Endothelial cell of umbilical vein (primary cell): ENCODE measurements at regions not wholly inside any gene's neighbourhood (a gene's known extent, or its start where the extent isn't known, plus 50 kb on each side); places are given as distances from the start of the nearest gene placed in this dataset.
"Not testable (repeated sequence)": the region's sequence is repeated elsewhere in the genome, so short reads cannot be mapped to it uniquely, and the experiment has no call there.

Source experiments
- BruUV-seq: library from RNA; stranded (reverse); fragments of 400-500 nt; replicated peaks from 2 replicates; lab custom pipeline; 2021; lab: Mats Ljungman, UMichigan
- CTCF ChIA-PET: fragments of 300-600, 350-600 bp; sonication (Branson Sonifier 250); formaldehyde crosslinking; loops from one replicate; lab custom pipeline; 2021; ENCODE audit warnings: antibody characterized with exemption, inconsistent platforms; lab: Charles Lee
- POLR2A ChIA-PET: fragments of 300-600, 350-600 bp; sonication (Branson Sonifier 250); formaldehyde crosslinking; loops from one replicate; lab custom pipeline; 2021; ENCODE audit warnings: antibody characterized with exemption, inconsistent platforms; lab: Charles Lee
- DNase-seq: peaks from one replicate; pipeline ENCODE4 v3.0.0-alpha.2; 2011; ENCODE audit warnings: low read depth, low spot score
- FAIRE-seq: peaks from 2 replicates; lab custom pipeline; 2011; peaks lifted over from hg19 to GRCh38; lab: Jason Lieb, UNC
- H2AFZ ChIP-seq: 2 replicates; pipeline ENCODE4 v1.6.0; 2012; ENCODE audit warnings: low read depth, low read length, control low read depth, inconsistent platforms
- H3K27ac ChIP-seq: 2 replicates; pipeline ENCODE4 v1.5.1; 2011; ENCODE audit warnings: low read depth, mild to moderate bottlenecking, control low read depth, low read length, moderate library complexity; ENCODE audit not compliant: insufficient read depth
- H3K27me3 ChIP-seq, 2 experiments: 2 replicates each; pipeline versions ENCODE4 v1.6.0 to v1.6.1; 2011; ENCODE audit warnings: low read length in 2 of 2, mixed read lengths in 1 of 2; ENCODE audit not compliant: control insufficient read depth in 2 of 2, insufficient read depth in 2 of 2
- H3K36me3 ChIP-seq, 2 experiments: 2 replicates in 1 of 2; 3 replicates in 1 of 2; pipeline ENCODE4 v1.5.1; 2011; ENCODE audit warnings: low read length in 2 of 2, mild to moderate bottlenecking in 1 of 2, moderate library complexity in 1 of 2; ENCODE audit not compliant: control insufficient read depth in 2 of 2, insufficient read depth in 2 of 2; ENCODE audit errors: extremely low read depth in 1 of 2
- H3K4me1 ChIP-seq: 3 replicates; pipeline ENCODE4 v1.5.1; 2011; ENCODE audit warnings: mild to moderate bottlenecking, low read length; ENCODE audit not compliant: control insufficient read depth, insufficient read depth; ENCODE audit errors: extremely low read depth
- H3K4me2 ChIP-seq: 2 replicates; pipeline ENCODE4 v1.6.1; 2011; ENCODE audit warnings: low read length, control low read depth, mixed read lengths; ENCODE audit not compliant: insufficient read depth
- H3K4me3 ChIP-seq, 3 experiments: fragments of 200-600 bp in 1 of 3; sonication (generic), shearing (Covaris generic) in 1 of 3; replicated peaks in 1 of 3; 2 replicates each; pipeline ENCODE4 v1.5.1; 2011 to 2016; ENCODE audit warnings: control low read depth in 3 of 3, low read length in 3 of 3, mild to moderate bottlenecking in 2 of 3, inconsistent platforms in 1 of 3, low read depth in 1 of 3, moderate library complexity in 1 of 3; ENCODE audit not compliant: insufficient read depth in 1 of 3
- H3K79me2 ChIP-seq: 2 replicates; pipeline ENCODE4 v1.6.0; 2012; ENCODE audit warnings: low read length, inconsistent platforms; ENCODE audit not compliant: control insufficient read depth, insufficient read depth
- H3K9ac ChIP-seq: replicated peaks from 2 replicates; pipeline ENCODE3; 2011; ENCODE audit warnings: low read length, control low read depth; ENCODE audit not compliant: insufficient read depth; ENCODE audit errors: extremely low read depth
- H3K9me1 ChIP-seq: replicated peaks from 3 replicates; pipeline ENCODE4 v1.6.0; 2011; ENCODE audit warnings: mild to moderate bottlenecking, low read length; ENCODE audit not compliant: control insufficient read depth, insufficient read depth; ENCODE audit errors: extremely low read depth
- H3K9me3 ChIP-seq: replicated peaks from 2 replicates; pipeline ENCODE4 v1.5.1; 2012; ENCODE audit warnings: low read length, inconsistent platforms; ENCODE audit not compliant: control insufficient read depth, insufficient read depth
- H4K20me1 ChIP-seq: replicated peaks from 2 replicates; pipeline ENCODE3; 2011; ENCODE audit warnings: mild to moderate bottlenecking, low read length; ENCODE audit not compliant: control insufficient read depth, insufficient read depth; ENCODE audit errors: extremely low read depth
- POLR2A ChIP-seq: IDR thresholded peaks from 2 replicates; pipeline ENCODE4 v1.6.1; 2012; ENCODE audit warnings: low read depth, mild to moderate bottlenecking, control low read depth, low read length
- POLR2AphosphoS5 ChIP-seq: IDR thresholded peaks from 2 replicates; pipeline ENCODE4 v1.6.1; 2012; ENCODE audit warnings: low read depth, mild to moderate bottlenecking, control low read depth, low read length, moderate library complexity; ENCODE audit not compliant: insufficient read depth
- dilution Hi-C: fragments of 300-500 bp; cut with MboI; formaldehyde crosslinking; loops from one replicate; pipeline ENCODE4 v1.15.0; 2019; ENCODE audit warnings: low sequenced_read_pairs; ENCODE audit not compliant: extremely low pct_ligation_motif_present
- intact Hi-C: fragments of 100-400 bp; cut with micrococcal nuclease; formaldehyde crosslinking; loops from one replicate; pipeline ENCODE4 v1.10.0; 2022

- Histone ChIP-seq H3K27ac (no peak overlapping the region), H3K4me3 (no peak overlapping the region), H3K27me3 (no peaks in the 10 kb centered on the region), H3K36me3 (no peaks in the 10 kb centered on the region), H3K79me2 (no peaks in the 10 kb centered on the region), H3K9me1 (no peaks in the 10 kb centered on the region), H3K9me3 (peaks cover 2% of the 10 kb centered on the region), H3K9ac (no peak overlapping the region), H3K4me1 (no peaks in the 10 kb centered on the region), H3K4me2 (no peak overlapping the region), H4K20me1 (no peaks in the 10 kb centered on the region), H2AFZ (no peak overlapping the region)
- POLR2A ChIA-PET, result no interaction called here
- dilution Hi-C loops (no loop called here), intact Hi-C loops (no loop called here)
- no peak for FAIRE-seq
- CTCF ChIA-PET, result no interaction called here
- TF ChIP-seq POLR2A, result no peak
- no peak for TF ChIP-seq POLR2AphosphoS5
- no TSS peak for BruUV-seq
- DNase-seq, result no peak
Measured at GRCh38 chr12:74171478-74171909, 366.1 kb upstream of the ATXN7L3B start.

- dilution Hi-C loops, BruUV-seq, H2AFZ ChIP-seq, intact Hi-C loops, H3K27me3 ChIP-seq, POLR2A ChIA-PET, H3K79me2 ChIP-seq, FAIRE-seq, H3K9me3 ChIP-seq, H3K4me2 ChIP-seq, H4K20me1 ChIP-seq, H3K4me3 ChIP-seq, H3K9ac ChIP-seq, H3K27ac ChIP-seq, CTCF ChIA-PET, H3K4me1 ChIP-seq, DNase-seq, H3K36me3 ChIP-seq, H3K9me1 ChIP-seq: not testable (repeated sequence)
Measured at GRCh38 chr12:74174961-74175360, 362.7 kb upstream of the ATXN7L3B start.
